ENCODE measurements at regions not wholly inside any gene's neighbourhood (a gene's known extent, or its start where the extent isn't known, plus 50 kb on each side); places are given as distances from the start of the nearest gene placed in this dataset.
"Not testable (repeated sequence)": the region's sequence is repeated elsewhere in the genome, so short reads cannot be mapped to it uniquely, and the experiment has no call there.

DNA sequence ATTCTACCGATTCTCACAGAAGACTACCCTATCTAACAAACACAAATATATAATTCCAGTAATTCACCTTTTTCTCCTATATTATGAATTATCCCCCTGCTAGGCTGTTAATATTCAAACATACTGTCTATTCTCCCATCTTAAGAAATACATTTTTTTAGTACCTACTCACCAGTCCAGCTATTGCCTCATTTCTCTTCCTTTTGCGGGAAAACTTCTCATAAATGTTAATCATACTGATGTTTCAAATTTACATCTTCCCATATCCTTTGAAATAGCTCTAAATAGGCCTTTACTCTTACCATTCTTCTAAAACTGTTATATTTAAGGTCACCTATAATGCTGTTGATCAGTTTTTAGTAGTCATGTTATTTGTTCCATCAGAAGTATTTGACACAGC is 759.1 kb upstream of the SLIT2 start:
- DNase-seq = no peak

DNA sequence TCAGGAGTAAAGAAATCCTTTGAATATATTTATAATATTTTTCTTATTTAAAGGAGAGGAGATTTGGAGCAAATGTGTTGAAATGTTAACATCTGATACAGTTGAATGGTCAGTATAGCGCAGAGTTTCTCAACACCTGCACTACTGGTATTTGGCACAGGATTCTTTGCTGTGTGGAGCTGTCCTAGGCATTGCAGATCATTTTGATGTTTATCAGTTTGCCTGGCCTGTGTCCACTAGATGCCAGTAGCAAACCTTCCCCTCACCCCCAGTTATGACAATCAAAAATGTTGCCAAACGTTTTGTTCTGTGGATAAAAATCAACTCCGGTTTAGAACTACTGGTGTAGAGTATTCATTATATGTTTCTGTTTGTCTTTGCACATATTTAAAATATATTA is 765.3 kb upstream of the SLIT2 start:
- peak; percentile 37 for DNase-seq

GRCh38 chr4:19478791-19479190 is 772.9 kb upstream of the SLIT2 start:
- DNase-seq = no peak

GRCh38 chr4:19473569-19473968 is 778.1 kb upstream of the SLIT2 start:
- DNase-seq = no peak

- DNase-seq = no peak
Measured at GRCh38 chr4:19472666-19473065, 779.0 kb upstream of the SLIT2 start.

DNA sequence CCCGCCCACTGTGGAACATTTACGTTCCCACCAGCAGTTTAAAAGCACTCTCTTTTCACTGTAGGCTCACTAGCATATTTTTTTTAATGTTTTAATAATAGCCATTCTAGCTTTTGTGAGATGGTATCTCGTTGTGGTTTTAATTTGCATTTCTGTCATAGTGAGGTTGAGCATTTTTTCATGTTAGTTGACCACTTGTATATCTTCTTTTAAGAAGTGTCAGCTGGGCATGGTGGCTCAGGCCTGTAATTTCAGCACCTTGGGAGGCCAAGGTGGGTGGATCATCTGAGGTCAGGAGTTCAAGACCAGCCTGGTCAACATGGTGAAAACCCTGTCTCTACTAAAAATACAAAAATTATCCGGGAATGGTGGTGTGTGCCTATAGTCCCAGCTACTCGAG is 781.7 kb upstream of the SLIT2 start:
- not testable (repeated sequence) for DNase-seq

GRCh38 chr4:19462117-19462516 is 789.6 kb upstream of the SLIT2 start:
- no peak for DNase-seq

- no peak for DNase-seq
Measured at GRCh38 chr4:19455850-19456602, 795.7 kb upstream of the SLIT2 start.

DNA sequence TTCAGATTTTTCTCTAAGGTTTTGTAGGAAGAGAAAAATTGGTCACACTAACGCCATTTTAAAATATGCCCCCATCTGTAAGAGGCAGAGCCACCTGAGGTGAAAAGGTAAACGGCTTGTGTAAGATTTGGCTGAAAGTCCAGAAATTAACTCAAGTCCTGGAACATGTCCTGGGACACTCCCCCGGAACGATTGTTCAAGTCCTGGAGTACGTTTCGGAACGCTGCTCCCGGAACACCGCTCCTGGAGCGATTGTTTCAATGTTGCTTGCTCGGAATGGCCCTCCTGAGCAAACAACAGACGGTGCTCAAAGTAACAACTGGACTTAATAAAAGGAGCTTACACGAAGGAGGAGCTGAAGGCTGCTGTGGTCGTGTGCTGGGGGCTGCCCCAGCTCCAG is 796.5 kb upstream of the SLIT2 start:
- DNase-seq = no peak

- DNase-seq = no peak
Measured at GRCh38 chr4:19438233-19438632, 813.5 kb upstream of the SLIT2 start.

GRCh38 chr4:19437008-19437407 is 814.7 kb upstream of the SLIT2 start:
- no peak for DNase-seq

DNA sequence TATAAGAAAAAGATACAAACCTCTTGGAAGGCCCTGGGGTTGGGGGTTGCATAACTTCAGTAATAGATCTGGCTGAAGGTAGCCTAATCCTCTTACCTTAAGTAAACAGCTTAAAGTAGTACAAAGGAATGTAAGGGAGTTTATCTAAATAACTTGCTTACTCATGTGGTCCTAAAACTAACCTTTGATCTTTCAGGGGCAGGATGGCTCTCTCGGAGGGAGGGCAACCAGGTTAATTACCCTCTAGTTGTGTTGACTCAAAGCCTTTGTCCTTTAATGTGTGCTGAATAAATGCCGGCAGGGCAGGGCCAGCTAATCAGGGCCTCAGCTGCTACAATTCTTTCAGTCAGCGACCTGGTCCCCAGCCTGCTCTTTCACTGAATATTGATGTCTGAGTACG is 822.0 kb upstream of the SLIT2 start:
- no peak for DNase-seq

- no peak for DNase-seq
Measured at GRCh38 chr4:19425146-19425545, 826.6 kb upstream of the SLIT2 start.

GRCh38 chr4:19417256-19417655 is 834.4 kb upstream of the SLIT2 start:
- DNase-seq = no peak

DNA sequence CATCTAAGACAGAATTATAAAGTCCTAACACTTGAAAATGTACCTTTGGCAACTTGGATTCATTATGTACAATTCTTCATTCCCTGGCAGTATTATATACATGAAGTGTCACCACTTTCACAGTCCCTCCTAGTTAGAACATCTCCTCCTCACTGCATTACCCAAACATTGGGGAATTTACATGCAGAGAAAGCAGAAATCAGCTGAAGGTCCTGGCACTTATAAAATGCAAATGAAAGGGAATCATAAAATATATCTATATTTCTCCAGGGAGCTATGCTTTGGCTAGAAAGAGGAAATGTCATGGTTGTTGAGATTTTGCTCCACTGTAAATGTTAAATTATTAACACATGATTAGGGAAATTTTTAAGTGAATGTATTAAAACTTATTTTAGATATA is 835.6 kb upstream of the SLIT2 start:
- DNase-seq = no peak

GRCh38 chr4:19408490-19408889 is 843.2 kb upstream of the SLIT2 start:
- no peak for DNase-seq

GRCh38 chr4:19406789-19407188 is 844.9 kb upstream of the SLIT2 start:
- DNase-seq = no peak

- DNase-seq = no peak
Measured at GRCh38 chr4:19403786-19404370, 847.8 kb upstream of the SLIT2 start.

GRCh38 chr4:19402581-19403065 is 849.1 kb upstream of the SLIT2 start:
- no peak for DNase-seq

GRCh38 chr4:19401301-19402080 is 850.2 kb upstream of the SLIT2 start:
- no peak for DNase-seq

- DNase-seq = no peak
Measured at GRCh38 chr4:19400820-19401219, 850.9 kb upstream of the SLIT2 start.

DNA sequence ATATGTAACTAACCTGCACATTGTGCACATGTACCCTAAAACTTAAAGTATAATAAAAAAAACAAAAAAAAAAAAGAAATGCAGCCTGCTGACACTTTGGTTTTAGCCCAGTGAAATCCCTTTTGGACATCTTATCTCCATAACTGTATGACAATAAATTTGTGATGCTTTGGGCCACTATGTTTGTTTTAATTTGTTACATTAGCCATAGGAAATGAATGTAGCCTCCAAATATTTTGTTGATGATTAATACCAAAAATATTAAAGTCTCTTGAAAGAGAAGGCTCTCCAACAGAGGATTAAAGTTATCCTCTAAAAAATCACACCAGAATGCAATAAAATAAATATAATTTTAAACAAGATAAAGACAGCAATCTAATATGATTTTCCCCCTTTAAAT is 852.7 kb upstream of the SLIT2 start:
- no peak for DNase-seq

DNA sequence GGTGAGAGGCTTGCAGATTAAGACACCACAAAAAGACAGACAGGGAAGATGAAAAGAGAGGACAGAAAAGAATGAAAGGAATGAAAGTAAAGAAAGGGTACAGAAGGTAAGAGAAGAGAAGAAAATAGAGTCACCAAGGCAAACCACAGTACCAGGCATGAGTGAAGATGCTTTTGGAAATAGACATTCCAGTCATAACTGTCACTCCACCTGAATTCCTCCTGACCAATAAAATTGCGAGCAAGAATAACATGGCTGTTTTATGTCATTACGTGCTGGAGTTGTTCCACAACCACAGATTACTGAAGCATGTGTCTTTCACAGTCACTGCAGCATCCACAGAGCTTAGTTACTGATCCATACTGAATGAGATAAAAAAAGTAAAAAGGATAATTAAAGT is 864.9 kb upstream of the SLIT2 start:
- DNase-seq = peak; percentile 77
